Testis (tissue), 2 donors: ENCODE measurements at regions not wholly inside any gene's neighbourhood (a gene's known extent, or its start where the extent isn't known, plus 50 kb on each side); places are given as distances from the start of the nearest gene placed in this dataset.

ENCODE experiments used
- DNase-seq: peaks from one replicate; pipeline ENCODE4 v3.0.0-alpha.2; 2019
- H3K27ac ChIP-seq, 2 donors: fragments of 200-600 bp; sonication (generic); one replicate each; pipeline ENCODE4 v1.5.1; 2019
- H3K27me3 ChIP-seq: fragments of 200-600 bp; sonication (generic); one replicate; pipeline ENCODE4 v1.5.1; 2019
- H3K36me3 ChIP-seq: fragments of 200-600 bp; sonication (generic); one replicate; pipeline ENCODE4 v1.5.1; 2017; ENCODE audit warnings: low read depth; ENCODE audit errors: missing control alignments
- H3K4me1 ChIP-seq: fragments of 200-600 bp; sonication (generic); one replicate; pipeline ENCODE4 v1.5.1; 2019
- H3K4me3 ChIP-seq, 2 donors: fragments of 200-600 bp; sonication (generic); one replicate each; pipeline ENCODE4 v1.5.1; 2017 to 2019
- H3K9me3 ChIP-seq: fragments of 200-600 bp; sonication (generic); one replicate; pipeline ENCODE4 v1.5.1; 2017
- CTCF ChIP-seq, 3 experiments: fragments of 450-650 bp in 2 of 3; fragments of 200-600 bp in 1 of 3; sonication (generic) in 1 of 3; IDR thresholded peaks; one replicate each; pipeline ENCODE4 v1.5.1; 2016 to 2019; ENCODE audit warnings: antibody characterized with exemption in 3 of 3, mild to moderate bottlenecking in 2 of 3, moderate library complexity in 1 of 3
- POLR2A ChIP-seq: fragments of 450-650 bp; IDR thresholded peaks from one replicate; pipeline ENCODE4 v1.6.1; 2017; ENCODE audit warnings: antibody characterized with exemption, mild to moderate bottlenecking, moderate library complexity
- WGBS, 2 donors: methylation state at CpG; one replicate each; pipeline ENCODE4 v1.1.5; 2018; 5-methylcytosine and 5-hydroxymethylcytosine counted together
- intact Hi-C: fragments of 100-400 bp; cut with DNase I; formaldehyde crosslinking; loops from one replicate; pipeline ENCODE4 v1.15.1; 2023; ENCODE audit warnings: low total_unique reads

GRCh38 chr3:88334187-88334868, 184.6 kb downstream of the C3orf38 start:
- 80 to 87% methylated on average over 7 of the region's 7 CpGs for WGBS, 2 donors
- no peak overlapping the region for H3K27ac ChIP-seq
- no peaks in the 10 kb centered on the region for H3K36me3 ChIP-seq
- no peaks in the 10 kb centered on the region for H3K27me3 ChIP-seq
- intact Hi-C loops = no loop called here
- H3K4me3 ChIP-seq = no peak overlapping the region
- H3K9me3 ChIP-seq = no peaks in the 10 kb centered on the region
- TF ChIP-seq POLR2A = no peak
- TF ChIP-seq CTCF (IDR thresholded peaks at IDR 0.05) = no peak
- no peak for DNase-seq
- no peaks in the 10 kb centered on the region for H3K4me1 ChIP-seq

DNA sequence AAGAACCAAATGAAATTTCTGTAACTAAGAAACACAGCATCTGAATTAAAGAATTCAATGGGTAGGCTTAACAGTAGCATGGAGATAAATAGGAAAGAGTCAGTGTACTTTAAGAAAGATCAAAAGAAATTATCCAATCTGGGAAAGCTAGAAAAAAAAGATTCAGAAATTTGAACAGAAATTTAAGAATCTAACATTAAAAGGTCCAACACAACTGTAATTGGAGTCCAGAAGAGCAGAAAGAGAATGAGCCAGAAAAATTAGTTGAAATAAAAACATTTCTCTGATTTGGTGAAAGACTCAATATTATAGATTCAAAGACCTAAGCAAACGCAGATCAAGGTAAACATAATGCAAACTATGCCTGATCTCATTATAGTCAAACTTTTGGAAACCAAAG, 187.1 kb downstream of the C3orf38 start:
- H3K27ac ChIP-seq = no peak overlapping the region
- TF ChIP-seq CTCF (IDR thresholded peaks at IDR 0.05) (no peak), POLR2A (no peak)
- H3K4me1 ChIP-seq = no peaks in the 10 kb centered on the region
- intact Hi-C loops = no loop called here
- 75 to 79% methylated on average over 1 of the region's 1 CpG for WGBS, 2 donors
- H3K27me3 ChIP-seq = no peaks in the 10 kb centered on the region
- no peak overlapping the region for H3K4me3 ChIP-seq
- no peak for DNase-seq
- H3K9me3 ChIP-seq = no peaks in the 10 kb centered on the region
- no peaks in the 10 kb centered on the region for H3K36me3 ChIP-seq

DNA sequence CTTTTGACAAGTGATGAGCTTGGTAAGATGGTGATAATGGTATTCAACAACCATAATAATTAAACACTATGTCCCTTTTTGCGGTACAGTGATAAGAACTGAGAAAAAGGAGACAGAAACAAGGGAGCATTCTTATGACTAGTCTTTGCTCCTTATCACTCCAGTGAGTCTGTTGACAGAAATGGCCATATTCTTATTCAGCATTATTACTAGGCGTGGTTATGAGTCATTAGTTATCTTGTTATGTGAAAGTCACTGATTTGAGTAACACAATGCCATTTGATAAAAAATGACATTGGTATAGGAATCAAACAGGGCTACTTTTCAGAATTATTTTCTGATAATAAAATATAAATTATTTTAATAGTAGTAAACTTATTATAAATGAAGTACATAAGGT, 193.5 kb downstream of the C3orf38 start:
- no peak overlapping the region for H3K27ac ChIP-seq
- intact Hi-C loops = no loop called here
- H3K4me1 ChIP-seq = no peaks in the 10 kb centered on the region
- TF ChIP-seq CTCF (IDR thresholded peaks at IDR 0.05) = no peak
- no peak for TF ChIP-seq POLR2A
- H3K9me3 ChIP-seq = no peaks in the 10 kb centered on the region
- 71 to 82% methylated on average over 2 of the region's 2 CpGs for WGBS, 2 donors
- no peak overlapping the region for H3K4me3 ChIP-seq
- no peak for DNase-seq
- H3K36me3 ChIP-seq = no peaks in the 10 kb centered on the region
- H3K27me3 ChIP-seq = no peaks in the 10 kb centered on the region

DNA sequence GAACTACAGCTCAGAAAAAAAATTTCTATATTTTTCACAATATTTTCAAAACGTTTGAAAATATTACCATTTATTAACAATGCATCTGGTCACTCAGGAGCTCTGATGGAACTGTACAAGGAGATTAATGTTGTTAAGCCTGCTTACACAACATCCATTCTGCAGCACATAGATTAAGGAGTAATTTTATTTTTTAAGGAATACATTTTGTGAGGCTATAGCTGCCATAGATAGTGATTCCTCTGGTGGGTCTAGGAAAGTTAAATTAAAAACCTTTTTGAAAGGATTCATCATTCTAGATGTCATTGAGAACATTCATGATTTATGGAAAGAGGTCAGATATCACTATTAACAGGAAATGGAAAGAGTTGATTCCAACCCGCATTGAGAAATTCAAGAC, 196.9 kb downstream of the C3orf38 start:
- no peak for DNase-seq
- Histone ChIP-seq H3K36me3 (no peaks in the 10 kb centered on the region), H3K4me3 (no peak overlapping the region), H3K27ac (no peak overlapping the region), H3K4me1 (no peaks in the 10 kb centered on the region), H3K9me3 (no peaks in the 10 kb centered on the region), H3K27me3 (no peaks in the 10 kb centered on the region)
- 61 to 73% methylated on average over 2 of the region's 2 CpGs for WGBS, 2 donors
- intact Hi-C loops = no loop called here
- no peak for TF ChIP-seq POLR2A
- no peak for TF ChIP-seq CTCF (IDR thresholded peaks at IDR 0.05)

DNA sequence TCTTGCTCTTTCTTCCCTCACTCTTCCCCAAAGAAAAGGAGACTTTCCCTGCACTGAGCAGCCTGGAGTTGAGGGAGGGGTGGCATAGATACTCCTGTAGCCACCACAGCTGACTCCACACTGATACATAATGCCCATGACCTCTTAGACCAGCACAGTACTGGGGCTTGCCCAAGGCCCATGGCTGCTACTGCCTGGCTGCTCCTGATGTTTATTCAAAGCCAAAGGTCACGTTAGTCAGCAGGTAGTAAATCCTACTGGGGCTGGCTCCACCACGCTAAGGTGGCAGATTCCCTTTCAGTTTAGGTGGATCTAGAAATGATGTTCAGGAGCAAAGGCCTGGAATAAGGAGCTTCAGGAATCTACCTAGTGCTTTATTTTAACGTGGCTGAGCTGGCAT, 212.7 kb downstream of the C3orf38 start:
- intact Hi-C loops = no loop called here
- Histone ChIP-seq H3K4me3 (no peak overlapping the region), H3K36me3 (no peaks in the 10 kb centered on the region), H3K4me1 (no peaks in the 10 kb centered on the region), H3K27ac (no peak overlapping the region), H3K9me3 (no peaks in the 10 kb centered on the region), H3K27me3 (no peaks in the 10 kb centered on the region)
- TF ChIP-seq POLR2A (no peak), CTCF (IDR thresholded peaks at IDR 0.05) (no peak)
- WGBS, 2 donors = 36 to 43% methylated on average over 1 to 3 of the region's 3 CpGs
- no peak for DNase-seq
